ENCODE measurements at regions not wholly inside any gene's neighbourhood (a gene's known extent, or its start where the extent isn't known, plus 50 kb on each side); places are given as distances from the start of the nearest gene placed in this dataset.

GRCh38 chr17:52495646-52496045, 337.1 kb upstream of the CA10 start:
- in situ Hi-C loops (cut with MboI; ENCODE audit: low sequenced_read_pairs in 4 of 4): no loop called here
- no peak for ATAC-seq
- peaks cover 0 to 6% of the 10 kb centered on the region in 2 donors for H3K4me1 ChIP-seq

DNA sequence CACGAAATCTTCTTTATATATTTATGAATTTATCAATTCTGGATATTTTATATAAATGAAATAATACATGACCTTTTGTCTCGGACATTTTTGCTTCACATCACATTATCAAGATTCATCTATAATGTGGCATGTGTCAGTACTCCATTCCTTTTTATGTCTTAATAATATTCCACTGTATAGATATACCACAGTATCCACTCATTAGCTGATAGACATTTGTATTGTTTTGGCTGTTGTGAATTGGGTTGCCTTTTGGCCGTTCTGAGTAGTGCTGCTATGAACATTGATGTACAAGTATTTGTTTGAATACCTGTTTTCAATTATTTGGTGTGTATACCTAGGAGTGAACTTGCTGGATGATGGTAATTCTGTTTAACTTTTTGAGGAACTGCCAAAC, 323.8 kb upstream of the CA10 start:
- H3K36me3 ChIP-seq: no peaks in the 10 kb centered on the region
- H3K4me1 ChIP-seq: no peaks in the 10 kb centered on the region
- H3K27ac ChIP-seq: no peak overlapping the region
- TF ChIP-seq POLR2A (IDR thresholded peaks at IDR 0.05) (no peak), CTCF (IDR thresholded peaks at IDR 0.05 in 4 of 5, conservative IDR thresholded peaks at IDR 0.05 in 1 of 5) (no peak)
- ATAC-seq: no peak
- no peaks in the 10 kb centered on the region for H3K9me3 ChIP-seq
- no peak for DNase-seq
- intact Hi-C loops (cut with DNase I; ENCODE audit: low total_unique reads): no loop called here
- no peaks in the 10 kb centered on the region for H3K27me3 ChIP-seq
- no peak overlapping the region for H3K4me3 ChIP-seq
- in situ Hi-C loops (cut with MboI; ENCODE audit: low sequenced_read_pairs in 4 of 4): no loop called here

More at GRCh38 chr17:52495646-52496045, 337.1 kb upstream of the CA10 start:
- TF ChIP-seq CTCF (IDR thresholded peaks at IDR 0.05 in 4 of 5, conservative IDR thresholded peaks at IDR 0.05 in 1 of 5): no peak
- TF ChIP-seq POLR2A (IDR thresholded peaks at IDR 0.05): no peak
- no peak overlapping the region for H3K4me3 ChIP-seq
- H3K27me3 ChIP-seq: no peaks in the 10 kb centered on the region
- no peaks in the 10 kb centered on the region for H3K9me3 ChIP-seq
- intact Hi-C loops (cut with DNase I; ENCODE audit: low total_unique reads): no loop called here
- no peaks in the 10 kb centered on the region for H3K36me3 ChIP-seq
- no peak for DNase-seq
- H3K27ac ChIP-seq: no peak overlapping the region

DNA sequence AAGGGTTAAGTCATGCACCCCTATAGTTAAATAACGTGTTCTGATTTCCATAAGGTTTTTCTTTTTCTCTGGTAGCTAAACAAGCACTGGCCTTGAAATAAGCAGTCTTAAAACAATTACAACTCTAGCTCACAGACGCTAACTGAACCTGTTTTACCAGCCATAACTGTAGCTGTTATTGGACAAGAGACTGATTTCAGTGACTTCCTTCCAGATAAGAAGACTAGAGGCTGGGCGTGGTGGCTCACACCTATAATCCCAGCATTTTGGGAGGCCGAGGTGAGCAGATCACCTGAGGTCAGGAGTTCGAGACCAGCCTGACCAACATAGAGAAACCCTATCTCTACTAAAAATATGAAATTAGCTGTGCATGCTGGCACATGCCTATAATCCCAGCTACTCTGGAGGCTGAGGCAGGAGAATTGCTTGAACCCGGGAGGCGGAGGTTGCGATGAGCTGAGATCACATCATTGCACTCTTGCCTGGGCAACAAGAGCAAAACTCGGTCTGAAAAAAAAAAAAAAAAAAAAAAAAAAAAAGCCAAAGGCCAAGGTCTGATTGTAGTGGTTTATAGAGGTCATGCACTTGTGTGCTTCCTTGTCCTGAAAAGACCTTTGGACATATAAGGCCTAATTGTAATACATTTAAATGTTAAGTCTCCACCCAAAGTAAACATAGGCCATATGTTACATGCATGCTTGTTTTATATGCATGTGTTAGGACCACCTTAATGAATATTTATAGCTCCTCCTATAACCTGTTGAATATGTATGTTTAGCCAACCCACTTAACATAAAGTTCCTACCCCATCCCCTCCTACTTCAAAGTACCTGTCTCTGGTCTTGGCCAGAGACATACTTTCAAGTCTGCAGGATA, 319.5 kb upstream of the CA10 start:
- ATAC-seq: no peak
- Histone ChIP-seq H3K4me1 (no peaks in the 10 kb centered on the region), H3K27ac (no peak overlapping the region), H3K4me3 (no peak overlapping the region), H3K27me3 (no peaks in the 10 kb centered on the region), H3K9me3 (no peaks in the 10 kb centered on the region), H3K36me3 (no peaks in the 10 kb centered on the region)
- in situ Hi-C loops (cut with MboI; ENCODE audit: low sequenced_read_pairs in 4 of 4): no loop called here
- intact Hi-C loops (cut with DNase I; ENCODE audit: low total_unique reads): no loop called here
- TF ChIP-seq POLR2A (IDR thresholded peaks at IDR 0.05) (no peak), CTCF (IDR thresholded peaks at IDR 0.05 in 4 of 5, conservative IDR thresholded peaks at IDR 0.05 in 1 of 5) (no peak)
- no peak for DNase-seq

- no peak for TF ChIP-seq POLR2A (IDR thresholded peaks at IDR 0.05)
- no peak for TF ChIP-seq CTCF (IDR thresholded peaks at IDR 0.05 in 4 of 5, conservative IDR thresholded peaks at IDR 0.05 in 1 of 5)
- no peaks in the 10 kb centered on the region for H3K9me3 ChIP-seq
- H3K4me3 ChIP-seq: no peak overlapping the region
- H3K27me3 ChIP-seq: no peaks in the 10 kb centered on the region
- H3K36me3 ChIP-seq: no peaks in the 10 kb centered on the region
- no peak overlapping the region for H3K27ac ChIP-seq
- in situ Hi-C loops (cut with MboI; ENCODE audit: low sequenced_read_pairs in 4 of 4) (no loop called here), intact Hi-C loops (cut with DNase I; ENCODE audit: low total_unique reads) (no loop called here)
- DNase-seq (no peak), ATAC-seq (no peak)
- no peaks in the 10 kb centered on the region for H3K4me1 ChIP-seq
Measured at GRCh38 chr17:52476638-52477313, 318.3 kb upstream of the CA10 start.
